Karpas-422 (cell line): ENCODE measurements at regions not wholly inside any gene's neighbourhood (a gene's known extent, or its start where the extent isn't known, plus 50 kb on each side); places are given as distances from the start of the nearest gene placed in this dataset.

Source experiments
- DNase-seq: peaks from one replicate; pipeline ENCODE4 v3.0.0-alpha.2; 2015
- H2AFZ ChIP-seq: fragments of 200-600 bp; sonication (generic); 2 replicates; pipeline ENCODE4 v1.6.1; 2014; ENCODE audit warnings: antibody characterized with exemption, low read length, mixed read lengths
- H3K27ac ChIP-seq: fragments of 200-600 bp; sonication (generic); 2 replicates; pipeline ENCODE4 v1.5.1; 2014; ENCODE audit warnings: mild to moderate bottlenecking, low read length, moderate library complexity
- H3K27me3 ChIP-seq: fragments of 200-600 bp; sonication (generic); 2 replicates; pipeline ENCODE4 v1.6.1; 2014; ENCODE audit warnings: low read length, mixed read lengths
- H3K36me3 ChIP-seq: fragments of 200-600 bp; sonication (generic); 2 replicates; pipeline ENCODE4 v1.6.1; 2014; ENCODE audit warnings: low read length, mixed read lengths; ENCODE audit not compliant: insufficient read depth
- H3K4me1 ChIP-seq: fragments of 200-600 bp; sonication (generic); 2 replicates; pipeline ENCODE4 v1.6.1; 2014; ENCODE audit warnings: mild to moderate bottlenecking, low read length, mixed read lengths
- H3K4me2 ChIP-seq: fragments of 200-600 bp; sonication (generic); 2 replicates; pipeline ENCODE4 v1.6.1; 2014; ENCODE audit warnings: low read length, low read depth, mild to moderate bottlenecking; ENCODE audit not compliant: poor library complexity, severe bottlenecking
- H3K4me3 ChIP-seq: fragments of 200-600 bp; sonication (generic); 2 replicates; pipeline ENCODE4 v1.5.1; 2014; ENCODE audit warnings: mild to moderate bottlenecking, antibody characterized with exemption, low read length, mixed read lengths
- H3K79me2 ChIP-seq: fragments of 200-600 bp; sonication (generic); 2 replicates; pipeline ENCODE4 v1.6.1; 2014; ENCODE audit warnings: mild to moderate bottlenecking, low read length, mixed read lengths
- H3K9ac ChIP-seq: fragments of 200-600 bp; sonication (generic); 2 replicates; pipeline ENCODE4 v1.6.0; 2014; ENCODE audit warnings: low read length
- H3K9me2 ChIP-seq: fragments of 200-600 bp; sonication (generic), shearing (Covaris generic); replicated peaks from 2 replicates; pipeline ENCODE4 v1.6.0; 2014; ENCODE audit warnings: mild to moderate bottlenecking, low read length, moderate library complexity; ENCODE audit not compliant: insufficient read depth
- H3K9me3 ChIP-seq: fragments of 300-700, 200-600 bp; sonication (generic); 2 replicates; pipeline ENCODE4 v1.6.1; 2014; ENCODE audit warnings: low read length, mixed read lengths
- H4K20me1 ChIP-seq: fragments of 200-600 bp; sonication (generic); 2 replicates; pipeline ENCODE4 v1.6.1; 2014; ENCODE audit warnings: mild to moderate bottlenecking, antibody characterized with exemption, low read length, low read depth; ENCODE audit not compliant: insufficient read depth

- Histone ChIP-seq H3K9me2 (no peaks in the 10 kb centered on the region), H3K4me1 (no peaks in the 10 kb centered on the region)
Observed at GRCh38 chr5:173413471-173413982, 85.3 kb upstream of the STC2 start.

GRCh38 chr5:173412566-173412965, 84.4 kb upstream of the STC2 start:
- Histone ChIP-seq H3K79me2 (no peaks in the 10 kb centered on the region), H2AFZ (no peak overlapping the region)
- DNase-seq = no peak

More at GRCh38 chr5:173413471-173413982, 85.3 kb upstream of the STC2 start:
- Histone ChIP-seq H3K27me3 (no peaks in the 10 kb centered on the region), H3K4me2 (no peak overlapping the region), H2AFZ (no peak overlapping the region), H4K20me1 (no peaks in the 10 kb centered on the region), H3K4me3 (no peak overlapping the region), H3K27ac (no peak overlapping the region), H3K9me3 (no peaks in the 10 kb centered on the region), H3K9ac (no peak overlapping the region), H3K79me2 (no peaks in the 10 kb centered on the region), H3K36me3 (no peaks in the 10 kb centered on the region)
- no peak for DNase-seq

GRCh38 chr5:173411791-173412555, 83.8 kb upstream of the STC2 start:
- no peaks in the 10 kb centered on the region for H3K36me3 ChIP-seq
- H3K79me2 ChIP-seq = no peaks in the 10 kb centered on the region
- no peaks in the 10 kb centered on the region for H3K9me3 ChIP-seq
- H3K9me2 ChIP-seq = no peaks in the 10 kb centered on the region
- no peaks in the 10 kb centered on the region for H3K27me3 ChIP-seq
- DNase-seq = peak; percentile 42
- H3K9ac ChIP-seq = no peak overlapping the region
- no peaks in the 10 kb centered on the region for H3K4me1 ChIP-seq
- no peak overlapping the region for H3K4me3 ChIP-seq
- no peak overlapping the region for H3K27ac ChIP-seq
- H4K20me1 ChIP-seq = no peaks in the 10 kb centered on the region
- no peak overlapping the region for H2AFZ ChIP-seq
- H3K4me2 ChIP-seq = no peak overlapping the region

More at GRCh38 chr5:173412566-173412965, 84.4 kb upstream of the STC2 start:
- H3K27me3 ChIP-seq = no peaks in the 10 kb centered on the region
- H3K27ac ChIP-seq = no peak overlapping the region
- H3K4me3 ChIP-seq = no peak overlapping the region
- no peaks in the 10 kb centered on the region for H3K9me2 ChIP-seq
- H3K4me2 ChIP-seq = no peak overlapping the region
- H3K36me3 ChIP-seq = no peaks in the 10 kb centered on the region
- no peak overlapping the region for H3K9ac ChIP-seq
- H3K9me3 ChIP-seq = no peaks in the 10 kb centered on the region
- H3K4me1 ChIP-seq = no peaks in the 10 kb centered on the region
- H4K20me1 ChIP-seq = no peaks in the 10 kb centered on the region

- H3K9ac ChIP-seq = no peak overlapping the region
- no peak for DNase-seq
- no peaks in the 10 kb centered on the region for H4K20me1 ChIP-seq
- H3K27ac ChIP-seq = no peak overlapping the region
- no peaks in the 10 kb centered on the region for H3K27me3 ChIP-seq
- H3K4me3 ChIP-seq = no peak overlapping the region
- H2AFZ ChIP-seq = no peak overlapping the region
- no peaks in the 10 kb centered on the region for H3K9me3 ChIP-seq
- no peaks in the 10 kb centered on the region for H3K9me2 ChIP-seq
- no peaks in the 10 kb centered on the region for H3K36me3 ChIP-seq
- no peak overlapping the region for H3K4me2 ChIP-seq
- H3K4me1 ChIP-seq = no peaks in the 10 kb centered on the region
- H3K79me2 ChIP-seq = no peaks in the 10 kb centered on the region
Observed at GRCh38 chr5:173410459-173411233, 82.4 kb upstream of the STC2 start.

GRCh38 chr5:173408946-173409345, 80.7 kb upstream of the STC2 start:
- H3K9me3 ChIP-seq = no peaks in the 10 kb centered on the region
- no peak overlapping the region for H3K4me3 ChIP-seq
- H4K20me1 ChIP-seq = no peaks in the 10 kb centered on the region
- no peaks in the 10 kb centered on the region for H3K4me1 ChIP-seq
- no peaks in the 10 kb centered on the region for H3K27me3 ChIP-seq
- no peak overlapping the region for H3K4me2 ChIP-seq
- no peaks in the 10 kb centered on the region for H3K9me2 ChIP-seq
- no peaks in the 10 kb centered on the region for H3K36me3 ChIP-seq
- H3K9ac ChIP-seq = no peak overlapping the region
- DNase-seq = no peak
- H3K79me2 ChIP-seq = no peaks in the 10 kb centered on the region
- no peak overlapping the region for H3K27ac ChIP-seq
- H2AFZ ChIP-seq = no peak overlapping the region

GRCh38 chr5:173399851-173400250, 71.6 kb upstream of the STC2 start:
- Histone ChIP-seq H3K9ac (no peak overlapping the region), H3K4me3 (no peak overlapping the region), H3K4me2 (no peak overlapping the region), H3K9me3 (no peaks in the 10 kb centered on the region), H3K27me3 (no peaks in the 10 kb centered on the region), H4K20me1 (no peaks in the 10 kb centered on the region), H3K79me2 (no peaks in the 10 kb centered on the region), H2AFZ (no peak overlapping the region), H3K9me2 (no peaks in the 10 kb centered on the region), H3K27ac (no peak overlapping the region), H3K4me1 (no peaks in the 10 kb centered on the region), H3K36me3 (no peaks in the 10 kb centered on the region)
- DNase-seq = no peak

- H3K4me3 ChIP-seq = no peak overlapping the region
Observed at GRCh38 chr5:173397516-173397915, 69.3 kb upstream of the STC2 start.

GRCh38 chr5:173396311-173396993, 68.2 kb upstream of the STC2 start:
- Histone ChIP-seq H4K20me1 (no peaks in the 10 kb centered on the region), H2AFZ (no peak overlapping the region), H3K79me2 (no peaks in the 10 kb centered on the region), H3K27me3 (no peaks in the 10 kb centered on the region), H3K27ac (no peak overlapping the region), H3K4me1 (no peaks in the 10 kb centered on the region), H3K4me2 (no peak overlapping the region), H3K4me3 (no peak overlapping the region), H3K9ac (no peak overlapping the region), H3K36me3 (no peaks in the 10 kb centered on the region), H3K9me3 (no peaks in the 10 kb centered on the region), H3K9me2 (no peaks in the 10 kb centered on the region)
- peak; percentile 40 for DNase-seq

More at GRCh38 chr5:173397516-173397915, 69.3 kb upstream of the STC2 start:
- Histone ChIP-seq H3K9ac (no peak overlapping the region), H4K20me1 (no peaks in the 10 kb centered on the region), H2AFZ (no peak overlapping the region), H3K36me3 (no peaks in the 10 kb centered on the region), H3K4me1 (no peaks in the 10 kb centered on the region), H3K9me2 (no peaks in the 10 kb centered on the region), H3K79me2 (no peaks in the 10 kb centered on the region), H3K27ac (no peak overlapping the region), H3K27me3 (no peaks in the 10 kb centered on the region), H3K9me3 (no peaks in the 10 kb centered on the region), H3K4me2 (no peak overlapping the region)
- peak; percentile 27 for DNase-seq
